H1 (cell line): ENCODE measurements at regions not wholly inside any gene's neighbourhood (a gene's known extent, or its start where the extent isn't known, plus 50 kb on each side); places are given as distances from the start of the nearest gene placed in this dataset.

ENCODE experiments used
- CHD2 ChIP-seq: IDR thresholded peaks from 2 replicates; pipeline ENCODE4 v1.6.1; 2012; ENCODE audit warnings: low read length, improper control_type of control experiment
- E2F6 ChIP-seq: IDR thresholded peaks from 2 replicates; pipeline ENCODE4 v1.6.1; 2012; ENCODE audit warnings: inconsistent platforms
- POLR2AphosphoS5 ChIP-seq: IDR thresholded peaks from 2 replicates; pipeline ENCODE4 v1.6.1; 2011; ENCODE audit warnings: low read depth, low read length
- TBP ChIP-seq: IDR thresholded peaks from 2 replicates; pipeline ENCODE4 v1.6.1; 2011; ENCODE audit warnings: low read depth, low read length, improper control_type of control experiment

GRCh38 chr1:29716306-29716705 is 480.0 kb downstream of the PTPRU start (continued):
- TF ChIP-seq E2F6 (no peak), TBP (no peak), POLR2AphosphoS5 (no peak), CHD2 (no peak)
